ENCODE measurements at regions not wholly inside any gene's neighbourhood (a gene's known extent, or its start where the extent isn't known, plus 50 kb on each side); places are given as distances from the start of the nearest gene placed in this dataset.

DNA sequence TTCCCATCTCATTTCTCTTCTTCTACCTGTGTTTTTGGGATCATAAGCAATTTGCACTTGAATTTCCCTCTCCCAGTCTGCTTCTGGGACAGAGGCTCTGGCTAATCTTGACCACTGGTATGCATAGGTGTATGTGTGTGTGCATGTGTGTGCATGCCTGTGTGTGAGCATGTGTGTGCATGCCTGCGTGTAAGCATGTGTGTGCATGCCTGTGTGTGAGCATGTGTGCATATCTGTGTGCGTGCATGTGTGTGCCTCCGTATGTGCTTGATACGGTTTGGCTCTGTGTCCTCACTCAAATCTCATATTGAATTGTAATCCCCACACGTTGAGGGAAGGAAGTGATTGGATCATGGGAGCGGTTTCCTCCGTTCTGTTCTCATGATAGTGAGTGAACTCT, 77.7 kb downstream of the HAPSTR1 start:
- DNase-seq (ENCODE audit: low read depth in 2 of 2), result no peak
- H3K4me3 ChIP-seq (replicated peaks in 1 of 2; ENCODE audit: low read depth in 2 of 2, low read length in 2 of 2), result no peak overlapping the region
- no peak for TF ChIP-seq CTCF (IDR thresholded peaks at IDR 0.05; ENCODE audit: low read depth, low read length)

DNA sequence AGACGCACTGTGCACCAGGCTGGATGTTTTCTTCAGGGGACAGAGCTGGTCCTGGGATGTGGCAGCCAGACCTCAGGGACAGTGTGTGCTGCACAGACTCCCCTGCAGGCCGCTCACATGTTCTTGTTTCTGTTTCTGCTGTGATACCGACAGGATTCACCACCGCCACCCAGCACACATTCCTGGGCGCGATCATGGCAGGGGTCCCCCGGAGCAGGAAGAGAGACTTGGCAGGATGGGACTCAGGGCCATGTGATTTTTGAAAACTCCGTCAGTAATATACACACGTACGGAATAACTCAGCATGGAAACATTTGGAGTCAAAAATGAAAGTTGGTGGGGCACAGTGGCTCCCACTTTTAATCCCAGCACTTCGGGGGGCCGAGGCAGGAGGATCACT, 79.0 kb downstream of the HAPSTR1 start:
- no peak for TF ChIP-seq CTCF (IDR thresholded peaks at IDR 0.05; ENCODE audit: low read depth, low read length)
- DNase-seq (ENCODE audit: low read depth in 2 of 2), result no peak
- H3K4me3 ChIP-seq (replicated peaks in 1 of 2; ENCODE audit: low read depth in 2 of 2, low read length in 2 of 2), result no peak overlapping the region

GRCh38 chr16:9176547-9177418, 85.3 kb downstream of the HAPSTR1 start:
- no peak for DNase-seq (ENCODE audit: low read depth in 2 of 2)
- TF ChIP-seq CTCF (IDR thresholded peaks at IDR 0.05; ENCODE audit: low read depth, low read length), result no peak
- no peak overlapping the region for H3K4me3 ChIP-seq (replicated peaks in 1 of 2; ENCODE audit: low read depth in 2 of 2, low read length in 2 of 2)

DNA sequence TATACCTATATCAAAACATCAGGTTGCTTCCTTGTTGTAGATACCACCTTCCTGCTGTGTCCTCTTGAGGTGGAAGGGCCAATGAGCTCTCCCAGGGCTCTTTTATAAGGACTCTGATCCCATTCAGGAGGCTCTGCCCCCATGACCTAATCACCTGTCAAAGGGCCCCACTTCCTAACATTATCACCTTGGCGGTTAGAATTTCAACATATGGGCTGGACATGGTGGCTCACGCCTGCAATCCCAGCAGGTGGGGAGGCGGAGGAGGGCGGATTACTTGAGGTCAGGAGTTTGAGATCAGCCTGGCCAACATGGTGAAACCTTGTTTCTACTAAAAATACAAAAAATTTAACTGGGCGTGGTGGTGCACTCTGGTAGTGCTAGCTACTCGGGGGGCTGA, 86.4 kb downstream of the HAPSTR1 start:
- TF ChIP-seq CTCF (IDR thresholded peaks at IDR 0.05; ENCODE audit: low read depth, low read length), result no peak
- no peak for DNase-seq (ENCODE audit: low read depth in 2 of 2)
- H3K4me3 ChIP-seq (replicated peaks in 1 of 2; ENCODE audit: low read depth in 2 of 2, low read length in 2 of 2), result no peak overlapping the region

- no peak overlapping the region for H3K4me3 ChIP-seq (replicated peaks in 1 of 2; ENCODE audit: low read depth in 2 of 2, low read length in 2 of 2)
- TF ChIP-seq CTCF (IDR thresholded peaks at IDR 0.05; ENCODE audit: low read depth, low read length), result no peak
- DNase-seq (ENCODE audit: low read depth in 2 of 2), result no peak
Observed at GRCh38 chr16:9183682-9184353, 92.4 kb downstream of the HAPSTR1 start.

- H3K4me3 ChIP-seq (replicated peaks in 1 of 2; ENCODE audit: low read depth in 2 of 2, low read length in 2 of 2), result no peak overlapping the region
- TF ChIP-seq CTCF (IDR thresholded peaks at IDR 0.05; ENCODE audit: low read depth, low read length), result no peak
- DNase-seq (ENCODE audit: low read depth in 2 of 2), result no peak
Observed at GRCh38 chr16:9184354-9184690, 92.9 kb downstream of the HAPSTR1 start.
